AG09309 (cell line): ENCODE measurements at regions not wholly inside any gene's neighbourhood (a gene's known extent, or its start where the extent isn't known, plus 50 kb on each side); places are given as distances from the start of the nearest gene placed in this dataset.
A peak's percentile ranks its signal among the peaks of the same experiment; 100 is the strongest.

Experiments used
- DNase-seq: peaks from one replicate; pipeline ENCODE4 v3.0.0-alpha.2; 2010; ENCODE audit warnings: low read depth
- H3K4me3 ChIP-seq: 2 replicates; pipeline ENCODE4 v1.5.1; 2011; ENCODE audit warnings: mild to moderate bottlenecking, low read depth, low read length, moderate library complexity; ENCODE audit not compliant: control insufficient read depth
- CTCF ChIP-seq: IDR thresholded peaks from 2 replicates; pipeline ENCODE4 v1.5.1; 2011; ENCODE audit warnings: mild to moderate bottlenecking, low read depth, low read length, inconsistent platforms; ENCODE audit not compliant: insufficient read depth, control insufficient read depth; ENCODE audit errors: missing control alignments

- no peak overlapping the region for H3K4me3 ChIP-seq
- peak; percentile 62 for DNase-seq
- TF ChIP-seq CTCF: no peak
These were observed 198.4 kb downstream of the RBM43 start for GRCh38 chr2:151063271-151063670.

- H3K4me3 ChIP-seq: no peak overlapping the region
- no peak for DNase-seq
- TF ChIP-seq CTCF: no peak
These were observed 201.4 kb downstream of the RBM43 start for GRCh38 chr2:151060287-151060686.

GRCh38 chr2:151056870-151057269 is 204.8 kb downstream of the RBM43 start:
- H3K4me3 ChIP-seq: no peak overlapping the region
- TF ChIP-seq CTCF: no peak
- DNase-seq: peak; percentile 55

DNA sequence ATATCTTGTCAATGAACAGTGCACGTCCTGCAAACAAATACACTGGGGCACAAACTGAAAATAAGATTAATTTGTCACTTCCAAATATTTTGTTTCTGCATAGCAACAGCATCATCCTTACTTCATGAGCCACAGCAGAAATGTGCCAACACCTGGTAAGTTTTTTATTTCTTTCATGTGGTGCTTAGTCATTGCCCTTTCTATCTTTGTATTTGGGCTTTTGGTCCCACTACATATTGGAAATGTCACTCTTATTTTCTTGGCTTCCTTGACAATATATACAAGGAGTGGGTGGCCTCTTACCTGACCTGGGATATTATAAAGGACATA is 208.0 kb downstream of the RBM43 start:
- no peak for TF ChIP-seq CTCF
- no peak overlapping the region for H3K4me3 ChIP-seq
- DNase-seq: no peak

DNA sequence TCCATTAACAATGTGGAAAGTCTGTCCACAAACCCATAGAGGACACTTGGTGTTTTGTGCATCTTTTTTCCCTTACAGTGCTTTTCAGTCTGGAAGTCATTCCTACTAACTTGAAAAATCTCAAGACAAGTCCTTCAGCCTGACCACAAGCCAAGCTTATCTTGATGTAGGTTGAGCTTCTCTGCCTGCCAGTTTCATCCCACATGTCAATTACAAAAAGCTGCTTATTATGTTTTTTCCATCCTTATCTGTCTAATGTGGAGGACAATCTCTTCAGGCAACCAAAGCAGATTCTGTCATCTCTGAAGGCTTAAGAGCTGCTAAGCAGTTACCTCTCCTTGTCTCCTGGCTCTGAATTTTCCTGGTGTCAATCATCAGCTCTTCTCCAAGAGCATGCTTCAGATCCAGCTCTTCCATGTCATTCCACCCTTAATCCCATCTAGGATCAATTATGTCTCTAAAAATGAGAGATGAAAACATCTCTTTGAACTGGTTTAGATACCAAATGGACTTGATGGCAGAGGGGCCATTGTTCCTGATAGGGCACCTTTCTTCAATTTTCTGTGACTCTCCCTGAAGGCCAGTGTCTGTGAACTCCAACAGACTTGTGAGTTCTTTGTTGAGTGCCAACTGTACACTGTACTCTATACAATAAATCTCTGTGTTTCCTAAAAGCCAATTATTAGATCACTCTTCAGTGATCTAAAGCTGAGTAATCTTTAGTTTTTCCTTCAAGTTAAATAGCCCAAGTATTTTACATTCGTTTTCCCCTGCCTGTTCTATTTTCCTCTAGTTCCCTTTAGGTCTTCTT is 208.6 kb downstream of the RBM43 start:
- no peak for DNase-seq
- no peak overlapping the region for H3K4me3 ChIP-seq
- TF ChIP-seq CTCF: no peak

DNA sequence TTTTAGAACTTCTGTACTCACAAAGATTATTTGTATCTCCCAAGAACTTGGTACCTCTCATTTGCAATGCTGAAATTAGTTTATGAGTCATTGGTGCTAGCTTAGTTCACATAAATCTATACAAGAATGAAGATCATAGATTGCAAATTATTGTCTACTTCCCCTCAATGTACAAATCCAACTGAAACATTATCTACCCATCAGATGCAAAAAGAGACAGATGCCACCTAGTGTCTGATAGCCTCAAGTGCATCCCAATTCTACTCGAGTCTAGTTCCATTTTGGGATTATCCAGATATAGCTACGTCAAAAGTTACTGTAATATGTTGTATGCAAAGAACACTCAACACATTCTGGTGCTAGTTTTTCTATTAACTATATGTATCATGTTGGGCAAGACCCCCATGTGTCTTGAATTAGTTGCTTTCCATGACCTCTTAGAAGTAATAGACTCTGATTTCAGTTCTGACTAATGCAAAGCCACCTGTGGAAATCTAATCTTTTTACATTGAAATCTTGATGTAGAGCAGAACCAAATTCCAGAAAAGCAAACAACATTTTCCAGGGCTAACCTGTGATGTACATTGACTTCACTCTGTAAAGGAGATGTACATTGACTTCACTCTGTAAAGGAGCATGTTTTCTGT is 210.0 kb downstream of the RBM43 start:
- peak; percentile 73 for TF ChIP-seq CTCF
- H3K4me3 ChIP-seq: no peak overlapping the region
- no peak for DNase-seq

GRCh38 chr2:151049746-151050145 is 211.9 kb downstream of the RBM43 start:
- no peak overlapping the region for H3K4me3 ChIP-seq
- DNase-seq: no peak
- TF ChIP-seq CTCF: no peak
